CD14-positive monocyte (primary cell): ENCODE measurements at regions not wholly inside any gene's neighbourhood (a gene's known extent, or its start where the extent isn't known, plus 50 kb on each side); places are given as distances from the start of the nearest gene placed in this dataset.
A peak's percentile ranks its signal among the peaks of the same experiment; 100 is the strongest.
"Not testable (repeated sequence)": the region's sequence is repeated elsewhere in the genome, so short reads cannot be mapped to it uniquely, and the experiment has no call there.

Experiments used
- DNase-seq, 3 donors: peaks; one replicate each; pipeline ENCODE4 v3.0.0-alpha.2; 2011 to 2022
- H2AFZ ChIP-seq: 2 replicates; pipeline ENCODE4 v1.6.0; 2012; ENCODE audit warnings: mild to moderate bottlenecking, low read depth, low read length, inconsistent platforms; ENCODE audit not compliant: insufficient read depth, poor library complexity, severe bottlenecking
- H3K27ac ChIP-seq, 2 donors: 1 replicate in 1 of 2; 2 replicates in 1 of 2; pipeline ENCODE4 v1.5.1; 2012 to 2013; ENCODE audit warnings: low read length in 2 of 2, control low read depth in 1 of 2, inconsistent platforms in 1 of 2, low read depth in 1 of 2, mild to moderate bottlenecking in 1 of 2
- H3K27me3 ChIP-seq, 2 donors: one replicate each; pipeline versions ENCODE4 v1.6.0 to v1.6.1; 2011 to 2013; ENCODE audit warnings: low read length in 2 of 2; ENCODE audit not compliant: control insufficient read depth in 2 of 2, insufficient read depth in 2 of 2
- H3K36me3 ChIP-seq, 2 donors: replicated peaks in 1 of 2; 1 replicate in 1 of 2; 2 replicates in 1 of 2; pipeline versions ENCODE4 v1.5.1 to v1.6.1; 2012 to 2013; ENCODE audit warnings: low read length in 2 of 2, control low read depth in 1 of 2, inconsistent platforms in 1 of 2, mild to moderate bottlenecking in 1 of 2; ENCODE audit not compliant: insufficient read depth in 2 of 2, control insufficient read depth in 1 of 2
- H3K4me1 ChIP-seq, 2 donors: 1 replicate in 1 of 2; 2 replicates in 1 of 2; pipeline versions ENCODE4 v1.5.1 to v1.6.1; 2012 to 2013; ENCODE audit warnings: low read length in 2 of 2, control low read depth in 1 of 2, inconsistent platforms in 1 of 2, mild to moderate bottlenecking in 1 of 2, moderate library complexity in 1 of 2; ENCODE audit not compliant: insufficient read depth in 2 of 2, control insufficient read depth in 1 of 2
- H3K4me2 ChIP-seq: replicated peaks from 2 replicates; pipeline ENCODE3; 2012; ENCODE audit warnings: low read length, moderate library complexity, mild to moderate bottlenecking; ENCODE audit not compliant: poor library complexity, severe bottlenecking; ENCODE audit errors: extremely low read depth
- H3K4me3 ChIP-seq, 3 experiments: fragments of 200-600 bp in 1 of 3; sonication (generic) in 1 of 3; replicated peaks in 1 of 3; 1 replicate in 2 of 3; 2 replicates in 1 of 3; pipeline ENCODE4 v1.5.1; 2011 to 2013; ENCODE audit warnings: low read length in 3 of 3, mild to moderate bottlenecking in 3 of 3, control low read depth in 2 of 3, low read depth in 2 of 3, inconsistent platforms in 1 of 3, moderate library complexity in 1 of 3
- H3K79me2 ChIP-seq: 2 replicates; pipeline ENCODE4 v1.6.0; 2012; ENCODE audit warnings: mild to moderate bottlenecking, control low read depth, inconsistent platforms, low read length, moderate library complexity; ENCODE audit not compliant: insufficient read depth
- H3K9ac ChIP-seq: 2 replicates; pipeline ENCODE4 v1.6.0; 2017; ENCODE audit warnings: low read length, mild to moderate bottlenecking; ENCODE audit not compliant: insufficient read depth, poor library complexity, severe bottlenecking
- H3K9me3 ChIP-seq, 2 donors: replicated peaks in 1 of 2; 1 replicate in 1 of 2; 2 replicates in 1 of 2; pipeline versions ENCODE4 v1.5.1 to v1.6.1; 2012 to 2013; ENCODE audit warnings: low read length in 2 of 2, control low read depth in 1 of 2; ENCODE audit not compliant: control insufficient read depth in 1 of 2, insufficient read depth in 1 of 2
- H4K20me1 ChIP-seq: 2 replicates; pipeline ENCODE4 v1.6.0; 2012; ENCODE audit warnings: mild to moderate bottlenecking, low read length, control low read depth, moderate library complexity; ENCODE audit not compliant: insufficient read depth
- H3K27ac Mint-ChIP-seq, 7 donors: one replicate each; pipeline ENCODE4 v1.8.0; 2020; ENCODE audit warnings: mild to moderate bottlenecking in 7 of 7, mixed read lengths in 7 of 7, moderate library complexity in 6 of 7, inconsistent platforms in 2 of 7
- H3K27me3 Mint-ChIP-seq, 3 donors: one replicate each; pipeline ENCODE4 v1.8.0; 2021 to 2022; ENCODE audit warnings: low read depth in 3 of 3, mild to moderate bottlenecking in 3 of 3, mixed read lengths in 3 of 3, moderate library complexity in 3 of 3, inconsistent platforms in 1 of 3
- H3K36me3 Mint-ChIP-seq, 2 donors: one replicate each; pipeline ENCODE4 v1.8.0; 2020; ENCODE audit warnings: mixed read lengths in 2 of 2, inconsistent platforms in 1 of 2, mild to moderate bottlenecking in 1 of 2
- H3K4me1 Mint-ChIP-seq: one replicate; pipeline ENCODE4 v1.8.0; 2020; ENCODE audit warnings: mild to moderate bottlenecking, mixed read lengths
- H3K4me3 Mint-ChIP-seq, 2 donors: one replicate each; pipeline ENCODE4 v1.8.0; 2020; ENCODE audit warnings: mild to moderate bottlenecking in 2 of 2, mixed read lengths in 2 of 2, moderate library complexity in 1 of 2
- H3K9me3 Mint-ChIP-seq, 7 donors: one replicate each; pipeline ENCODE4 v1.8.0; 2020 to 2022; ENCODE audit warnings: mixed read lengths in 7 of 7, mild to moderate bottlenecking in 6 of 7, moderate library complexity in 6 of 7, inconsistent platforms in 2 of 7
- WGBS: methylation state at CpG from one replicate; pipeline ENCODE4 v1.1.5; 2013; ENCODE audit warnings: missing lambda C conversion rate; ENCODE audit not compliant: insufficient coverage; 5-methylcytosine and 5-hydroxymethylcytosine counted together
- intact Hi-C, 2 donors: fragments of 100-400 bp; cut with micrococcal nuclease; formaldehyde crosslinking; loops; one replicate each; pipeline versions ENCODE4 v1.15.0 to v1.15.1; 2023
- TF ChIP-seq, protein P1 (sequence below): fragments of 200-600 bp; IDR thresholded peaks from one replicate; pipeline ENCODE4 v1.8.0; 2022; ENCODE audit warnings: antibody characterized with exemption, mild to moderate bottlenecking

DNA sequence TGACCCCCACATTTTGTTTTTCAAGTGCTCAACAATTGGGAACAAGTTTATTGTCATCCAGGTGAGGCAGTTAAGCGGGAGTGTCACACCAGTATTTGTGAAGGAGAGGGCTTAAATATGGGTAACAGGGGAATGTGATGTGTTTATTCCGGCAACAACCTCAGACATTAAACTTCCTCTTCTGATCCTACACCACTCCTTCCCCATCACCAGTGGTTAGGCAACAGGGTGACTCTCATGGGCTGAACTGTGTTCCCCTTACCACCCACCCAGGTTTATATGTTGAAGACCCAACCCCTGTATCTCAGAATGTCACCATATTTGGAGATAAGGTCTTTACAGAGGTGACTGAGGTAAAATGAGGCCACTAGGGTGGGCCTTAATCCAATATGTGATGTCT is 52.1 kb upstream of the RNF182 start:
- H3K4me1 ChIP-seq, result peaks cover 21 to 22% of the 10 kb centered on the region in 2 donors
- no peaks in the 10 kb centered on the region for H4K20me1 ChIP-seq
- H3K9ac ChIP-seq, result no peak overlapping the region
- TF ChIP-seq, protein P1, sequence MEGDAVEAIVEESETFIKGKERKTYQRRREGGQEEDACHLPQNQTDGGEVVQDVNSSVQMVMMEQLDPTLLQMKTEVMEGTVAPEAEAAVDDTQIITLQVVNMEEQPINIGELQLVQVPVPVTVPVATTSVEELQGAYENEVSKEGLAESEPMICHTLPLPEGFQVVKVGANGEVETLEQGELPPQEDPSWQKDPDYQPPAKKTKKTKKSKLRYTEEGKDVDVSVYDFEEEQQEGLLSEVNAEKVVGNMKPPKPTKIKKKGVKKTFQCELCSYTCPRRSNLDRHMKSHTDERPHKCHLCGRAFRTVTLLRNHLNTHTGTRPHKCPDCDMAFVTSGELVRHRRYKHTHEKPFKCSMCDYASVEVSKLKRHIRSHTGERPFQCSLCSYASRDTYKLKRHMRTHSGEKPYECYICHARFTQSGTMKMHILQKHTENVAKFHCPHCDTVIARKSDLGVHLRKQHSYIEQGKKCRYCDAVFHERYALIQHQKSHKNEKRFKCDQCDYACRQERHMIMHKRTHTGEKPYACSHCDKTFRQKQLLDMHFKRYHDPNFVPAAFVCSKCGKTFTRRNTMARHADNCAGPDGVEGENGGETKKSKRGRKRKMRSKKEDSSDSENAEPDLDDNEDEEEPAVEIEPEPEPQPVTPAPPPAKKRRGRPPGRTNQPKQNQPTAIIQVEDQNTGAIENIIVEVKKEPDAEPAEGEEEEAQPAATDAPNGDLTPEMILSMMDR, result no peak
- H3K79me2 ChIP-seq, result no peaks in the 10 kb centered on the region
- Mint-ChIP-seq H3K27me3 (peaks cover 3 to 10% (median 8%) of the 10 kb centered on the region in 3 donors), H3K36me3 (no peaks in the 10 kb centered on the region), H3K4me1 (peaks cover 20% of the 10 kb centered on the region), H3K4me3 (peak overlapping the region; percentile 69 to 86), H3K9me3 (peaks cover 0 to 5% (median 0%) of the 10 kb centered on the region in 7 donors), H3K27ac (peak overlapping the region; percentile 10 to 78 (median 55))
- DNase-seq, result peak; percentile 69 to 77 (median 74)
- H3K4me2 ChIP-seq, result peak overlapping the region; percentile 80
- H3K4me3 ChIP-seq, result peak overlapping the region in 1 of 3 experiments; percentile 71
- no peaks in the 10 kb centered on the region for H3K27me3 ChIP-seq
- no peaks in the 10 kb centered on the region for H3K36me3 ChIP-seq
- peak overlapping the region in 1 of 2 donors; percentile 6 for H3K27ac ChIP-seq
- peak overlapping the region; percentile 76 for H2AFZ ChIP-seq
- no CpG with 5 or more reads among the region's 2 CpGs for WGBS
- intact Hi-C loops, result no loop called here
- H3K9me3 ChIP-seq, result no peaks in the 10 kb centered on the region

DNA sequence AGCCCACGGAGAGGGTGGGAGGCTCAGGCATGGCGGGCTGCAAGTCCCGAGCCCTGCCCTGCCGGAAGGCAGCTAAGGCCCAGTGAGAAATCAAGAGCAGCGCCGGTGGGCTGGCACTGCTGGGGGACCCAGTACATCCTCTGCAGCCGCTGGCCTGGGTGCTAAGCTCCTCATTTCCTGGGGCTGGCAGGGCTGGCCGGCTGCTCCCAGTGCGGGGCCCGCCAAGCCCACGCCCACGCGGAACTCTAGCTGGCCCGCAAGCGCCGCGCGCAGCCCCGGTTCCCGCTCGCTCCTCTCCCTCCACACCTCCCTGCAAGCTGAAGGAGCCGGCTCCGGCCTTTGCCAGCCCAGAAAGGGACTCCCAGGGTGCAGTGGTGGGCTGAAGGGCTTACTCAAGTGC is 52.7 kb upstream of the RNF182 start:
- H3K36me3 ChIP-seq, H3K27ac Mint-ChIP-seq, H3K79me2 ChIP-seq, H4K20me1 ChIP-seq, H3K4me3 Mint-ChIP-seq, H3K36me3 Mint-ChIP-seq, H3K4me2 ChIP-seq, H3K4me3 ChIP-seq, H3K9ac ChIP-seq, DNase-seq, H2AFZ ChIP-seq, H3K9me3 ChIP-seq, H3K27me3 ChIP-seq, H3K9me3 Mint-ChIP-seq, intact Hi-C loops: not testable (repeated sequence)
- 96% methylated on average over 15 of the region's 23 CpGs for WGBS
- Mint-ChIP-seq H3K4me1 (peaks cover 22% of the 10 kb centered on the region), H3K27me3 (peaks cover 3 to 12% (median 8%) of the 10 kb centered on the region in 3 donors)
- Histone ChIP-seq H3K4me1 (peaks cover 21 to 22% of the 10 kb centered on the region in 2 donors), H3K27ac (peak overlapping the region in 1 of 2 donors; percentile 6)
